ENCODE measurements at regions not wholly inside any gene's neighbourhood (a gene's known extent, or its start where the extent isn't known, plus 50 kb on each side); places are given as distances from the start of the nearest gene placed in this dataset.

DNA sequence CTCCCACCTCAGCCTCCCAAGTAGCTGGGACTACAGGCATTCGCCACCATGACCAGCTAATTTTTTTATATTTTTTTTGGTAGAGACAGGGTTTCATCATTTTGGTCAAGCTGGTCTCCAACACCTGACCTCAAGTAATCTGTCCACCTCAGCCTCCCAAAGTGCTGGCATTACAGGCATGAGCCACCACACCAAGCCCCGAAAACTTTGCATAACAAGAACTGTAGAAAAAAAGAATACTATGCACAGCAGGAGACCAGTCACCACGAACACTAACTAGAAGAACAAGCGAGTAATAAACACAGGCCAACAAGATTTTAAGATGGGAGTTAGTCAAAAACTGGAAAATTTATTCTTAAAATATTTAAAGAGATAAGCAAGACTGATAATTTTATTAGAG lies 447.0 kb downstream of the ETV1 start:
- H3K36me3 ChIP-seq (ENCODE audit: insufficient read depth, low read length), result no peaks in the 10 kb centered on the region
- H3K9me3 ChIP-seq (ENCODE audit: low read length), result no peaks in the 10 kb centered on the region
- H3K4me3 ChIP-seq (ENCODE audit: low read length), result no peak overlapping the region
- H3K27me3 ChIP-seq (ENCODE audit: insufficient read depth, low read length), result no peaks in the 10 kb centered on the region
- no peak overlapping the region for H2AFZ ChIP-seq (ENCODE audit: low read depth, low read length)
- peaks cover 15% of the 10 kb centered on the region for H3K4me1 ChIP-seq (ENCODE audit: insufficient read depth, low read length)

GRCh38 chr7:13551503-13551902 lies 438.0 kb downstream of the ETV1 start:
- H3K27me3 ChIP-seq (ENCODE audit: insufficient read depth, low read length), result no peaks in the 10 kb centered on the region
- H3K4me1 ChIP-seq (ENCODE audit: insufficient read depth, low read length), result peaks cover 3% of the 10 kb centered on the region
- no peaks in the 10 kb centered on the region for H3K36me3 ChIP-seq (ENCODE audit: insufficient read depth, low read length)
- H2AFZ ChIP-seq (ENCODE audit: low read depth, low read length), result no peak overlapping the region
- no peak overlapping the region for H3K4me3 ChIP-seq (ENCODE audit: low read length)
- H3K9me3 ChIP-seq (ENCODE audit: low read length), result no peaks in the 10 kb centered on the region

DNA sequence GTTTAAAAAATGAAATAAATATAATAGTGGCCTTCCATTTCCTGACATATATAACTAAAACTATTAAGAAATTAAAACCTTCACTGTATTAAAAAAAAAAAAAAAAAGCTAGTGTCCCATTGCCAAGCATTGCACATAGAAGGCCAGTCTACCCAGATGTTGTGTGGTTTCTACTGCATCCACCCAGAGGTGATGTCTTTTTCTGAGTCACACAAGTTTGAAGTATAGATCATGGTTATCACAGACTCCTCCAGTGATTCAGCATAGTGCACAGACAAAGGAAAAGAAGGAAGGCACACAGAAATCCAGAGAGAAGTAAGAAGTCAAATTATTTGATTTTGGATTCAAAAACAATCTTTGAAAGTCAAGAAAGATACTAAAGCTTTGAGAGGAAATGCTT lies 429.0 kb downstream of the ETV1 start:
- Histone ChIP-seq H3K4me1 (ENCODE audit: insufficient read depth, low read length) (no peaks in the 10 kb centered on the region), H2AFZ (ENCODE audit: low read depth, low read length) (no peak overlapping the region), H3K27me3 (ENCODE audit: insufficient read depth, low read length) (no peaks in the 10 kb centered on the region), H3K9me3 (ENCODE audit: low read length) (no peaks in the 10 kb centered on the region), H3K4me3 (ENCODE audit: low read length) (no peak overlapping the region), H3K36me3 (ENCODE audit: insufficient read depth, low read length) (no peaks in the 10 kb centered on the region)

GRCh38 chr7:13563257-13563656 lies 426.2 kb downstream of the ETV1 start:
- H3K4me3 ChIP-seq (ENCODE audit: low read length), result no peak overlapping the region
- H3K27me3 ChIP-seq (ENCODE audit: insufficient read depth, low read length), result no peaks in the 10 kb centered on the region
- H3K4me1 ChIP-seq (ENCODE audit: insufficient read depth, low read length), result no peaks in the 10 kb centered on the region
- H3K9me3 ChIP-seq (ENCODE audit: low read length), result no peaks in the 10 kb centered on the region
- H3K36me3 ChIP-seq (ENCODE audit: insufficient read depth, low read length), result no peaks in the 10 kb centered on the region
- no peak overlapping the region for H2AFZ ChIP-seq (ENCODE audit: low read depth, low read length)

- Histone ChIP-seq H3K36me3 (ENCODE audit: insufficient read depth, low read length) (no peaks in the 10 kb centered on the region), H3K4me3 (ENCODE audit: low read length) (no peak overlapping the region), H3K4me1 (ENCODE audit: insufficient read depth, low read length) (no peaks in the 10 kb centered on the region), H3K27me3 (ENCODE audit: insufficient read depth, low read length) (no peaks in the 10 kb centered on the region), H3K9me3 (ENCODE audit: low read length) (no peaks in the 10 kb centered on the region), H2AFZ (ENCODE audit: low read depth, low read length) (no peak overlapping the region)
Observed at GRCh38 chr7:13563680-13564079, 425.8 kb downstream of the ETV1 start.

GRCh38 chr7:13577566-13578145 lies 411.8 kb downstream of the ETV1 start:
- Histone ChIP-seq H3K36me3 (ENCODE audit: insufficient read depth, low read length) (no peaks in the 10 kb centered on the region), H3K27me3 (ENCODE audit: insufficient read depth, low read length) (no peaks in the 10 kb centered on the region), H3K9me3 (ENCODE audit: low read length) (no peaks in the 10 kb centered on the region), H3K4me3 (ENCODE audit: low read length) (no peak overlapping the region), H2AFZ (ENCODE audit: low read depth, low read length) (peak overlapping the region; percentile 26), H3K4me1 (ENCODE audit: insufficient read depth, low read length) (no peaks in the 10 kb centered on the region)

DNA sequence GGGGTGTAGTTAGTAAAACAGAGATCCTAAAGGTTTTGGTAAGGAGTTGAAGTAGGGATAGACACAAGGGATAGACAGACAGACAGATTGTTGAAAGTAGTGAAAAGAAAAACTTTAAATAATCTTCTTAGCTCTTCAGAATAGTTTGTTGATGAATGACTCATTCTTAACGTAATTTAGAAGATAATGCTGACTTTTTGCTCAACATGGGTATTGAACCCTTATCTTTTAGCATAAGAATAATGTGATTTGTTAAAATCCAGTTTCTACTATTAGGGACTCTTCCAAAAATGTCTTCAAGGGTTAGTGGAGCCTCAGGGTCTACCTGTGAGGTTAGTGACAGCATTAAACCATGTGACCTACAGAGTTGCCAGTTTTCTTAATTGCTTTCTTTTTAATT lies 411.2 kb downstream of the ETV1 start:
- Histone ChIP-seq H3K36me3 (ENCODE audit: insufficient read depth, low read length) (no peaks in the 10 kb centered on the region), H3K27me3 (ENCODE audit: insufficient read depth, low read length) (no peaks in the 10 kb centered on the region), H2AFZ (ENCODE audit: low read depth, low read length) (no peak overlapping the region), H3K4me1 (ENCODE audit: insufficient read depth, low read length) (no peaks in the 10 kb centered on the region), H3K9me3 (ENCODE audit: low read length) (no peaks in the 10 kb centered on the region), H3K4me3 (ENCODE audit: low read length) (no peak overlapping the region)

DNA sequence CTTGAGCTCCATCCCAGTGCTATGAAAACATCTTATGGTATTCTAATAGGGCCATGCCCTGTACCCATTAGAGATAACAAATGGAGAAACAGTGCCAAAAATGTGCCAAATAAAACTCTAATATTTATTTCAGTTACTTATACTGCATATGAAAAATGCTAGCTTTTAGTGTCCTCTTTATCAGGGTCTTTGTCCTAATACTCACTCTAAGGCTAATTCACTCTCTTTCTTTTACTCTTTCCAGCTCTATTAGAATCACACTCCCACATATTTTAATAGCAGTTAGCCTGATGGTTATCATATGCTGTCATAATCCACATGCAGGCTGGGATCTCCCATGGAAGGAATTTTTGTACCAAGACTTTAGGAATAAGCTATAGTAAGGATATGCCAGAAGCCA lies 408.4 kb downstream of the ETV1 start:
- Histone ChIP-seq H2AFZ (ENCODE audit: low read depth, low read length) (no peak overlapping the region), H3K4me1 (ENCODE audit: insufficient read depth, low read length) (no peaks in the 10 kb centered on the region), H3K9me3 (ENCODE audit: low read length) (no peaks in the 10 kb centered on the region), H3K36me3 (ENCODE audit: insufficient read depth, low read length) (no peaks in the 10 kb centered on the region), H3K27me3 (ENCODE audit: insufficient read depth, low read length) (no peaks in the 10 kb centered on the region), H3K4me3 (ENCODE audit: low read length) (no peak overlapping the region)

DNA sequence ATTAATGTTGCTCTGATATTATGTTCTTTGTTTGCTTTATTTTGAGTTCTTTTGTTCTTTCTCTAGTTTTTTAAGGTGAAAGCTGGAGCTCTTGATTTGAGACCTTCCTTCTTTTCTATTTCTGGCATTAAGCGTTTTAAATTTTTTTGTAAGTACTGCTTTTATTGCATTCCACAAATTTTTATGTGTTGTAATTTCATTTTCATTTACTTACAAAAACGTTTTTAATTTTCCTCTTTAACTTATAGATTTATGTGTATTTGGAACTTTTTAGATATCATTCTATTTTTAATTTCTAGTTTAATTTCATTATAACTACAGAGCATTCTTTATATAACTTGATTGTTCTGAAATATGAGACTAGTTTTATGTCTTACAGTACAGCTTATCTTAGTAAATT lies 395.6 kb downstream of the ETV1 start:
- Histone ChIP-seq H3K4me3 (ENCODE audit: low read length) (no peak overlapping the region), H3K4me1 (ENCODE audit: insufficient read depth, low read length) (no peaks in the 10 kb centered on the region), H3K27me3 (ENCODE audit: insufficient read depth, low read length) (no peaks in the 10 kb centered on the region), H3K9me3 (ENCODE audit: low read length) (no peaks in the 10 kb centered on the region), H2AFZ (ENCODE audit: low read depth, low read length) (no peak overlapping the region), H3K36me3 (ENCODE audit: insufficient read depth, low read length) (no peaks in the 10 kb centered on the region)

GRCh38 chr7:13602036-13602435 lies 387.4 kb downstream of the ETV1 start:
- Histone ChIP-seq H3K9me3 (ENCODE audit: low read length) (no peaks in the 10 kb centered on the region), H3K36me3 (ENCODE audit: insufficient read depth, low read length) (no peaks in the 10 kb centered on the region), H3K4me1 (ENCODE audit: insufficient read depth, low read length) (no peaks in the 10 kb centered on the region), H2AFZ (ENCODE audit: low read depth, low read length) (no peak overlapping the region), H3K4me3 (ENCODE audit: low read length) (no peak overlapping the region), H3K27me3 (ENCODE audit: insufficient read depth, low read length) (no peaks in the 10 kb centered on the region)

GRCh38 chr7:13603016-13603415 lies 386.4 kb downstream of the ETV1 start:
- Histone ChIP-seq H3K4me3 (ENCODE audit: low read length) (no peak overlapping the region), H3K4me1 (ENCODE audit: insufficient read depth, low read length) (no peaks in the 10 kb centered on the region), H3K9me3 (ENCODE audit: low read length) (peaks cover 2% of the 10 kb centered on the region), H2AFZ (ENCODE audit: low read depth, low read length) (no peak overlapping the region), H3K27me3 (ENCODE audit: insufficient read depth, low read length) (no peaks in the 10 kb centered on the region), H3K36me3 (ENCODE audit: insufficient read depth, low read length) (no peaks in the 10 kb centered on the region)

- no peak overlapping the region for H2AFZ ChIP-seq (ENCODE audit: low read depth, low read length)
- no peaks in the 10 kb centered on the region for H3K36me3 ChIP-seq (ENCODE audit: insufficient read depth, low read length)
- H3K9me3 ChIP-seq (ENCODE audit: low read length), result peaks cover 2% of the 10 kb centered on the region
- no peak overlapping the region for H3K4me3 ChIP-seq (ENCODE audit: low read length)
- no peaks in the 10 kb centered on the region for H3K27me3 ChIP-seq (ENCODE audit: insufficient read depth, low read length)
- no peaks in the 10 kb centered on the region for H3K4me1 ChIP-seq (ENCODE audit: insufficient read depth, low read length)
Observed at GRCh38 chr7:13603661-13604060, 385.8 kb downstream of the ETV1 start.

GRCh38 chr7:13604178-13604577 lies 385.3 kb downstream of the ETV1 start:
- no peak overlapping the region for H2AFZ ChIP-seq (ENCODE audit: low read depth, low read length)
- H3K27me3 ChIP-seq (ENCODE audit: insufficient read depth, low read length), result no peaks in the 10 kb centered on the region
- no peaks in the 10 kb centered on the region for H3K4me1 ChIP-seq (ENCODE audit: insufficient read depth, low read length)
- no peak overlapping the region for H3K4me3 ChIP-seq (ENCODE audit: low read length)
- H3K36me3 ChIP-seq (ENCODE audit: insufficient read depth, low read length), result no peaks in the 10 kb centered on the region
- H3K9me3 ChIP-seq (ENCODE audit: low read length), result peaks cover 2% of the 10 kb centered on the region

GRCh38 chr7:13610372-13610771 lies 379.1 kb downstream of the ETV1 start:
- Histone ChIP-seq H2AFZ (ENCODE audit: low read depth, low read length) (no peak overlapping the region), H3K4me3 (ENCODE audit: low read length) (no peak overlapping the region), H3K36me3 (ENCODE audit: insufficient read depth, low read length) (no peaks in the 10 kb centered on the region), H3K27me3 (ENCODE audit: insufficient read depth, low read length) (no peaks in the 10 kb centered on the region), H3K9me3 (ENCODE audit: low read length) (peaks cover 2% of the 10 kb centered on the region), H3K4me1 (ENCODE audit: insufficient read depth, low read length) (no peaks in the 10 kb centered on the region)

Data from neuron (in vitro differentiated cells).